ENCODE measurements at regions not wholly inside any gene's neighbourhood (a gene's known extent, or its start where the extent isn't known, plus 50 kb on each side); places are given as distances from the start of the nearest gene placed in this dataset.

GRCh38 chr5:133686566-133686965 is 74.2 kb upstream of the FSTL4 start:
- DNase-seq (ENCODE audit: low spot score): no peak

- no peak for DNase-seq (ENCODE audit: low spot score)
These were observed 73.2 kb upstream of the FSTL4 start for GRCh38 chr5:133685402-133686018.

- DNase-seq (ENCODE audit: low spot score): no peak
These were observed 71.6 kb upstream of the FSTL4 start for GRCh38 chr5:133683646-133684596.

DNA sequence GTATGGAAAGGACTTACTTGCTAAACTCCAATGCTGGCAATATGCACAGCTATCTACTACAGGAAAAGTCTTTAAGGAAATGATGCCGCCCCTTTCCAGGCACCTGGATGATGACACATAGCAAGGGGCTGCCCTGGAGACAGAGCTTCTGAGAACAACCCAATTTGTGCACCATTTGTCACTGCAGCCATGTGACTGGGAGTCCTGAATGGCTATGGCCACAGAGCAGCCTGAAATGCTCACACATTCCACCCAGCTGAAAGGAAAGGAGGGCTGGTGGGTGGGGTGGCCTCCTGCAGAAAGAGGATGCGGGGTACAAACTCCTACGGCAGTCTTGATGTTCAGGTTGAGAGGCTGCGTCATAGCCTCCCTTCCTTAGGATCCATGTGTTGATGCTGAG is 70.1 kb upstream of the FSTL4 start:
- no peak for DNase-seq (ENCODE audit: low spot score)

DNA sequence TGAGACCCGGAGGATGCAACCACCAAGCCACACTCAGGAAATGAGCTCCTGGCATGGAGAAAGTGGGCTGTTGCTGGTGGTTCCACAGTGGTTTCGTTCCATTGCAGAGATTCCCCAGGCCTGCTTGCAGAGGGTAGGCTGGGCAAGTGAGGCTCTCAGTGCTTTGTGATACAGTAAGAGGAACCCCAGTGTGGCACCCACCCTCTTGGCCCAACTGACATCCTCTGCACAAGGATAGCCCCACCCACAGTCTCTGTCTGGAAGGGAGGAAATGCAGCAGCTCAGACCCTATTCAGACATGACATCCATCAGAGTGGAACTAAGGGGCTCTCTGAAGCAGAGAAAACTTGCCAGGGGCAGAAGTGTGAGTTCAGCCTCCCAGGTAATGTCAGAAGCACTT is 69.6 kb upstream of the FSTL4 start:
- no peak for DNase-seq (ENCODE audit: low spot score)

DNA sequence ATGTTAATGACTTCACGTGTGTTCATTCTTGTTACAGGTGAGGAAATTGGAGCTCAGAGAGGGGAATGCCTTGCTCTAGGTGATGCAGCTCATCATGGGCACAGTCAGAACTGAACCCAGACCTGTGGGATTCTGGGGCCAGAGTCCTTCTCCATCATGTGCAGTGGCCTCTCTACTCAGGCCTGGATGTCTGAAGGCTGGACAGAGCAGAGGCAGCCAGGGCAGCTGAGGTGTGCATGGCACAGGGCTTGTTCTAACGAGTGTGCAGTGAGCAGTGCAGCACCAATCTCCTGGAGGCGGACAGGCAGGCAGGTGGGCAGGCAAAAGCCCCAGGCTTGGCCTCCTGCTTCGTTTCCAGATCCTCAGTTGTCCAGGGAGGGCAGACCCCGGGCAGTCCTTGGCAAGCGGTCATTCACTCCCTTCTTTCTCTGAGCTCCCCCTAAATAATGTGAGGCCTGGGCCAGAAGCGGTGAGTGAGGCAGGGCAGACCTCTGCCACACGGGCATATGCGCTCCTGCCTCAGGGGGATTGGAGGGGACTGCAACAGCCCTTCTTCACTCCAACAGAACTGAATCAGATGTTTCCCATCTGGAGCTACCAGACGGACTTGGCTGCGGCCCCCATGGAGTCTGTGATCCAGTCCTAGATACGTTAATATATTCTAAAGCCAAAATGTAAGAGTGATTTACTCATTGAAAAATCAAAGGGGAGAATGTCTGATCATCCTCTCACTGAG is 68.7 kb upstream of the FSTL4 start:
- no peak for DNase-seq (ENCODE audit: low spot score)

- DNase-seq (ENCODE audit: low spot score): no peak
These were observed 67.2 kb upstream of the FSTL4 start for GRCh38 chr5:133679534-133679933.

DNA sequence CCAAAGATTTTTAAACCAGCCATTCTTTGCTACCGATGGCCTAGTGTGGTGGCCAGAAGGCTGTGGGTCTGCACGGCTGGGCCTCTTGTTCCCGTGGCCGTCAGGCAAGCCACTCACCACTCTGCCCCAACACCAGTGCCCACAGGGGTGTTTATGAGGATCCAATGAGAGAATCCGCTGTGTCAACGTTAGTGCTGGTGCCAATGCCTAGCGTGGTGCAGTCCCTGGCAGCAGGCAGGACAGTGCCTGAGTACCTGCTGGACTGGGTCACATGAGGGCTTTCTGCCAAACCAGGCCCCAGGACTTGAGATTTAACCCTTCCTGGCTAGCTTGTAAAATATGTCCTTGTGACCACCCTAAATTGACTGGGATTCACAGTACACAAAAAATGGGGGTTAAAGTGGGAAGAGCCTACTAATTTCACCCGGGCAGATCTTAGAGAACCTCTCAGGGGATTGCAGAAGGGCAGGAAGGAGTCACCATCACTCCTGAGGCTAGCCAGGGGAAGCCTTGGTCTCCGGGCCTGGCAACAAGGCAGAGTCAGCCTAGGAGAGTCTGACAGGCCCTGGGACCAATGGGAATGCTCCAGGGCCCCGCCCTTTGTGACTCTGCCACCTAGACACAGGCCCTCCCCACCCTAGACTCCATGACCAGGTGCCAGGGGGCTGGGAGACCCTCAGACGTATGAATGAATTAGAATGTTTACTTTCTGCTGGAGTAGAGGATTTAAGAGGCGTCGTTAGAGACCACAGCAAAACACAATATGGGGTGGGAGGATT is 63.2 kb upstream of the FSTL4 start:
- no peak for DNase-seq (ENCODE audit: low spot score)

- no peak for DNase-seq (ENCODE audit: low spot score)
These were observed 58.0 kb upstream of the FSTL4 start for GRCh38 chr5:133670336-133670735.

DNA sequence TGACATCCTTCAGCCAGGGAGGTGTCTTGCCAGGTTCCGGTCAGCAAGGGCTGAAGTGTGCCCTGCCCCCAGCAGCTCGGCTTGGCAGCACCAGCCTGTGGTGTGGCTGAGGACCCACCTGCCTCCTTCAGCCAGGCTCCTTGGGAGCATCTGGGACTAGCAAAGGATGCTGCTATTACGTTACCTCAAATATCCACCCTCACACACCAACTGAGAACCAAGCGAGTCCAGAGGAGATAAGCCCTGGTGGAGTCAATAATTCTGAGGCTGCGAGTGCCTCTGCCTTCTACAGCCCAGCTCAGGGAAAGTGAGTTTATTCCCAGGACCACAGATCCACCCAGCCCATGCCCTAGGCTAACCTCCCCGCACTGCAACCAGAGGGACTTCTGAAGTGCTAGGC is 57.1 kb upstream of the FSTL4 start:
- DNase-seq (ENCODE audit: low spot score): no peak

DNA sequence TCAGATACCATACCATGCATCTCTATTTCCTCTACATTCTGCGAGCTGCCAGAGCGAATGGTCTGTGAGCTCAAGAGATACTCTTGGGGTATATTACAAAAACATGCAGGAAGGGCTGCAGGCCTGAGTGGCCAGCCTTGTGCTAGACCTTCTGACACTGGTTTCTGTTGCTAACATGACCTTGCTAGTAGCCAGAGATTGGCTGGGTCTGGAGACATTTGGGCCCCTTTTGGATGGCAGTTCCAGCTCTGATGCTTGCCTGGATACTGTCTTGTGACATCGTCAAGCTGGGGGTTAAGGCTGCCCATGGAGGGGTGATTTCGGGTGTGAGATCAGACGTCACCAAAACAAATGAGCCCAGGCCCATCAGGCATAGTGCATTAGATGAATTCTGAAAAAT is 56.1 kb upstream of the FSTL4 start:
- DNase-seq (ENCODE audit: low spot score): no peak

GRCh38 chr5:133667217-133667616 is 54.9 kb upstream of the FSTL4 start:
- DNase-seq (ENCODE audit: low spot score): no peak

DNA sequence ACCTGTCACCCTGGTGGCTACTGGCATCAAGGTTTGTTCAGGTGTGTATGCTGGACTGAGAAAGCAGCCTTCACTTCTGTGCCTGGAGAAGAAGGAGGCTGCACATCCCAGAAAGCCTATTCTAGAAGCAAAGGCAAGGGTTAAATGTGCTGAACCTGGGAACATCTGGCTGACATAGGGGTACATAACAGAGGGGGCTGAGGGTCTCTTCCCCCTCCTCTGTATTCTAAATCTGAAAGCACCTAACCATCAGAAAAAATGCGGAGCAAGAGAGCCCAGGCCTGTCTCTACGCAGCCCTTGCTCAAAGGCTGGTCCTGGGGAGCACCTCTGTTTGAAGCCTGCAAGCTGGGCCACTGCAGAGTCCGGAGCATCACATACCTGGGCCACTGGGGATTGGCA is 53.2 kb upstream of the FSTL4 start:
- no peak for DNase-seq (ENCODE audit: low spot score)

GRCh38 chr5:133664422-133664821 is 52.1 kb upstream of the FSTL4 start:
- no peak for DNase-seq (ENCODE audit: low spot score)

GRCh38 chr5:133663397-133664054 is 51.2 kb upstream of the FSTL4 start:
- DNase-seq (ENCODE audit: low spot score): no peak

- no peak for DNase-seq (ENCODE audit: low spot score)
These were observed 50.2 kb upstream of the FSTL4 start for GRCh38 chr5:133662578-133662977.

Data from HuH-7 (cell line).